D721Med (cell line): ENCODE measurements at regions not wholly inside any gene's neighbourhood (a gene's known extent, or its start where the extent isn't known, plus 50 kb on each side); places are given as distances from the start of the nearest gene placed in this dataset.
A peak's percentile ranks its signal among the peaks of the same experiment; 100 is the strongest.

Source experiments
- DNase-seq: peaks from one replicate; pipeline ENCODE4 v3.0.0; 2011; ENCODE audit warnings: low spot score; ENCODE audit not compliant: insufficient read length
- FAIRE-seq: peaks from 2 replicates; lab custom pipeline; 2011; peaks lifted over from hg19 to GRCh38; lab: Jason Lieb, UNC
- CTCF ChIP-seq: IDR thresholded peaks from 2 replicates; pipeline ENCODE4 v1.5.1; 2012; ENCODE audit warnings: mild to moderate bottlenecking, control low read depth; ENCODE audit not compliant: insufficient read depth; ENCODE audit errors: missing control alignments

GRCh38 chr17:54099221-54099620, 276.5 kb downstream of the KIF2B start:
- TF ChIP-seq CTCF, result no peak

GRCh38 chr17:54102246-54102645, 279.5 kb downstream of the KIF2B start:
- FAIRE-seq (no peak), DNase-seq (no peak)
- TF ChIP-seq CTCF, result no peak

More at GRCh38 chr17:54099221-54099620, 276.5 kb downstream of the KIF2B start:
- DNase-seq (no peak), FAIRE-seq (no peak)

GRCh38 chr17:54111576-54111975, 288.8 kb downstream of the KIF2B start:
- no peak for TF ChIP-seq CTCF
- DNase-seq (no peak), FAIRE-seq (no peak)

GRCh38 chr17:54117452-54117851, 294.7 kb downstream of the KIF2B start:
- TF ChIP-seq CTCF, result no peak
- FAIRE-seq, result no peak
- DNase-seq, result no peak

GRCh38 chr17:54124456-54124855, 301.7 kb downstream of the KIF2B start:
- no peak for TF ChIP-seq CTCF
- DNase-seq (no peak), FAIRE-seq (no peak)

- no peak for DNase-seq
- peak; percentile 80 for FAIRE-seq
- no peak for TF ChIP-seq CTCF
Measured at GRCh38 chr17:54153423-54153822, 330.7 kb downstream of the KIF2B start.

GRCh38 chr17:54157542-54157941, 334.8 kb downstream of the KIF2B start:
- DNase-seq (no peak), FAIRE-seq (no peak)
- TF ChIP-seq CTCF, result no peak
